Activated T-helper 2 cell treated with anti-CD3 and anti-CD28 coated beads, Interferon-gamma antibody, Interleukin-2, Interleukin-4, amounts not matched to agents 10 μg/mL and 5 μg/mL and 100 μg/mL, durations not matched to agents 14 hours and 24 hours and 36 hours (primary cell): ENCODE measurements at regions not wholly inside any gene's neighbourhood (a gene's known extent, or its start where the extent isn't known, plus 50 kb on each side); places are given as distances from the start of the nearest gene placed in this dataset.

Experiments used
- DNase-seq: peaks from one replicate; pipeline ENCODE4 v3.0.0; 2021; ENCODE audit warnings: low spot score
- H3K27ac Mint-ChIP-seq: one replicate; pipeline ENCODE4 v1.8.0; 2021; ENCODE audit warnings: mixed read lengths
- H3K27me3 Mint-ChIP-seq: one replicate; pipeline ENCODE4 v1.8.0; 2021; ENCODE audit warnings: low read depth, mixed read lengths
- H3K36me3 Mint-ChIP-seq: one replicate; pipeline ENCODE4 v1.8.0; 2021; ENCODE audit warnings: low read depth, mixed read lengths
- H3K4me1 Mint-ChIP-seq: one replicate; pipeline ENCODE4 v1.8.0; 2021; ENCODE audit warnings: low read depth, mixed read lengths
- H3K4me3 Mint-ChIP-seq: one replicate; pipeline ENCODE4 v1.8.0; 2021; ENCODE audit warnings: low read depth, mild to moderate bottlenecking, moderate library complexity, mixed read lengths
- H3K9me3 Mint-ChIP-seq: one replicate; pipeline ENCODE4 v1.8.0; 2021; ENCODE audit warnings: mixed read lengths
- intact Hi-C: fragments of 100-400 bp; cut with micrococcal nuclease; formaldehyde crosslinking; loops from one replicate; pipeline ENCODE4 v1.15.1; 2023

DNA sequence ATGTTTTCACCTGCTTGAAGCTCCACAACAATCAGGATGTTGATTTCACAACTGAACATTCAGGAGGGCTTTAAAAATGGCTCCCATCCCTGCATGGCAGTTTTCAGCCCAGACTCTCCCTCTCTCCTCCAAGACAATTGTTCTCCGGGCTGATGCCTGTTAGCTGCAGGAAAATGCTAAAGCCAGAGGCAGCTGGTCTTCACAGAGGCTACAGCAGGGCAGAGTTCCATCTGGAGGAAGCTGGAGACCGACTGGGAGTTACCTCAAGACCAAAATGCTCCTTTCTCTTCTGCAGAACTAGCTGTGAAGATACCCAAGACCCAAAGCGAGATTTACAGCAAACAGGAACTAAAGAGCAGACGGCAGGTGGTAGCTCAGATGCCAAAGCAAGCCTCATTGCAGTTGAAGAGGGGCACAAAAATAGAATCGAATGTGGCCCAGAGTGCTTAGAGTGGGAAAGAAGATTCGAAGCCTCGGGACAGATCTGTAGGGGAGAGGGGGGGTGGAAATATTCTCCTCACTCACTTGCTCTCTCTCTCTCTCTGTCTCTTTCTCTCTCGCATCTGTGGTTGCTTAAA is 423.6 kb downstream of the ZNF521 start:
- H3K36me3 Mint-ChIP-seq = no peaks in the 10 kb centered on the region
- no peak overlapping the region for H3K4me3 Mint-ChIP-seq
- no peak overlapping the region for H3K27ac Mint-ChIP-seq
- no peak for DNase-seq
- no peaks in the 10 kb centered on the region for H3K4me1 Mint-ChIP-seq
- H3K27me3 Mint-ChIP-seq = no peaks in the 10 kb centered on the region
- no peaks in the 10 kb centered on the region for H3K9me3 Mint-ChIP-seq
- intact Hi-C loops = no loop called here

- DNase-seq = no peak
Measured at GRCh38 chr18:24930478-24930877, 421.5 kb downstream of the ZNF521 start.

DNA sequence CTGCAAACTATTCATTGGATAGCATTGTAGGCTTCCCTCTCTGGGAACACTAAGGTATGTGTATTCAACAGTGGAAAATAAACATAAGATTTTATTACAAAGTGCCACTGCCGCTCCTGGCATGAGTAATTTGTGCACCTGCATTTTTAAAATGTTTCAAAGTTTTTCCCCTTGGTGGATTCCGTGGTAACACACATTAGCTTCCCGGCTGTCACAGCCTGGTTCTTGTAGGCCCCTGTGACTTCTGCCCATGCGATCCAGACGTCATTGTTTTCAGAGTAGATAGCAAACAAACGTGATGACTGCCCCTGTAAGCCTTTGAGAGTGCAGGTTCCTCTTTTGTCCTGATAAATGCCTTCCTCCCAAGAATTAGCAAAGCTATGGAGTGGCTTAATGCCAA is 421.0 kb downstream of the ZNF521 start:
- DNase-seq = no peak
- H3K4me3 Mint-ChIP-seq = no peak overlapping the region
- intact Hi-C loops = no loop called here
- H3K36me3 Mint-ChIP-seq = no peaks in the 10 kb centered on the region
- no peaks in the 10 kb centered on the region for H3K9me3 Mint-ChIP-seq
- H3K27ac Mint-ChIP-seq = no peak overlapping the region
- H3K4me1 Mint-ChIP-seq = no peaks in the 10 kb centered on the region
- no peaks in the 10 kb centered on the region for H3K27me3 Mint-ChIP-seq

More at GRCh38 chr18:24930478-24930877, 421.5 kb downstream of the ZNF521 start:
- no peaks in the 10 kb centered on the region for H3K9me3 Mint-ChIP-seq
- H3K27ac Mint-ChIP-seq = no peak overlapping the region
- no peak overlapping the region for H3K4me3 Mint-ChIP-seq
- no peaks in the 10 kb centered on the region for H3K4me1 Mint-ChIP-seq
- H3K27me3 Mint-ChIP-seq = no peaks in the 10 kb centered on the region
- H3K36me3 Mint-ChIP-seq = no peaks in the 10 kb centered on the region
- intact Hi-C loops = no loop called here

DNA sequence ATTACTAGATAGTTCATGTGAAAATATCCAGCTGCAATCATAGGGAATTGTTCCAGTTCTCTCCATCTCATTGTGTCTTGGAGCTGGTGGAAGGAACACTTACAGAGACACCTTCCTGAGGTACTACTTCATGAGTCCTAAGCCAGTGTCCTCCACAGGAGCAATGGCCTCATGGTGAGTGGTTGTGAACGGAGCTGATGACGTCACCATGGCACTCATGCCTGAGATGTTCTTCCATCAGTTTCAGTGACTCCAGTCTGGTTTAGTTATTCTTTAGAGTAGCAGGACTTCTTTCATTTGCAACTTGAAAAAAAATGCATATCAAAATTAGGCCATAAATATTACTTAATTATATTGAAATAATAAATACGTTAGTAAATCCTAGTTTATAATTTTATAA is 418.6 kb downstream of the ZNF521 start:
- no peaks in the 10 kb centered on the region for H3K36me3 Mint-ChIP-seq
- H3K4me3 Mint-ChIP-seq = no peak overlapping the region
- no peak for DNase-seq
- no peaks in the 10 kb centered on the region for H3K9me3 Mint-ChIP-seq
- no peaks in the 10 kb centered on the region for H3K27me3 Mint-ChIP-seq
- intact Hi-C loops = no loop called here
- no peaks in the 10 kb centered on the region for H3K4me1 Mint-ChIP-seq
- no peak overlapping the region for H3K27ac Mint-ChIP-seq

GRCh38 chr18:24934258-24934932 is 417.6 kb downstream of the ZNF521 start:
- no peak overlapping the region for H3K27ac Mint-ChIP-seq
- no peak overlapping the region for H3K4me3 Mint-ChIP-seq
- no peaks in the 10 kb centered on the region for H3K4me1 Mint-ChIP-seq
- intact Hi-C loops = no loop called here
- H3K36me3 Mint-ChIP-seq = no peaks in the 10 kb centered on the region
- DNase-seq = no peak
- no peaks in the 10 kb centered on the region for H3K27me3 Mint-ChIP-seq
- no peaks in the 10 kb centered on the region for H3K9me3 Mint-ChIP-seq

DNA sequence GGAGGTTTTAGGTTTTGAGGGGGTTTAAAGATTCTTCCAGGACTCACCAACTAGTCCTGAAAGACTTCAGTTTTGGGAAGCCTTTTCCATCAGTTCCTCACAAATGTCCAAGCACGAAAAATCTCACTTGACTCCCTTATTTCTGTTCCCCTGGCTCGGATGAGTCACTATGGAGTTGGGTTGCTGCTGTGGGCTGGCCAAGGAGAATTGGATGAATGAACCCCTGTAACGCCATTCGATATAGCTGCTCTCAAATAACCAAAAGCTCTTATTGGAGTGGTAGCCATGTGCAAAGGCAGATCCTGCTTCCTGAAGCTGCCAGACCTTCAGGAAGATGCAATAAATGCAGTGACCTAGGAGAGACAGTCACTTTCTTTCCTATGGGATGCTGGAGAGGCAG is 417.0 kb downstream of the ZNF521 start:
- DNase-seq = no peak
- no peaks in the 10 kb centered on the region for H3K27me3 Mint-ChIP-seq
- H3K4me3 Mint-ChIP-seq = no peak overlapping the region
- H3K36me3 Mint-ChIP-seq = no peaks in the 10 kb centered on the region
- intact Hi-C loops = no loop called here
- H3K4me1 Mint-ChIP-seq = no peaks in the 10 kb centered on the region
- no peak overlapping the region for H3K27ac Mint-ChIP-seq
- no peaks in the 10 kb centered on the region for H3K9me3 Mint-ChIP-seq

GRCh38 chr18:24935896-24936295 is 416.1 kb downstream of the ZNF521 start:
- no peak for DNase-seq
- no peaks in the 10 kb centered on the region for H3K27me3 Mint-ChIP-seq
- no peak overlapping the region for H3K27ac Mint-ChIP-seq
- no peaks in the 10 kb centered on the region for H3K36me3 Mint-ChIP-seq
- H3K4me1 Mint-ChIP-seq = no peaks in the 10 kb centered on the region
- H3K4me3 Mint-ChIP-seq = no peak overlapping the region
- intact Hi-C loops = no loop called here
- H3K9me3 Mint-ChIP-seq = no peaks in the 10 kb centered on the region

- no peak overlapping the region for H3K4me3 Mint-ChIP-seq
- H3K27me3 Mint-ChIP-seq = no peaks in the 10 kb centered on the region
- no peaks in the 10 kb centered on the region for H3K36me3 Mint-ChIP-seq
- H3K9me3 Mint-ChIP-seq = no peaks in the 10 kb centered on the region
- H3K4me1 Mint-ChIP-seq = no peaks in the 10 kb centered on the region
- intact Hi-C loops = no loop called here
- no peak for DNase-seq
- H3K27ac Mint-ChIP-seq = no peak overlapping the region
Measured at GRCh38 chr18:24936691-24937090, 415.3 kb downstream of the ZNF521 start.

GRCh38 chr18:24937639-24938275 is 414.2 kb downstream of the ZNF521 start:
- Mint-ChIP-seq H3K27ac (no peak overlapping the region), H3K4me3 (no peak overlapping the region), H3K4me1 (no peaks in the 10 kb centered on the region), H3K36me3 (no peaks in the 10 kb centered on the region), H3K27me3 (no peaks in the 10 kb centered on the region), H3K9me3 (no peaks in the 10 kb centered on the region)
- DNase-seq = no peak
- intact Hi-C loops = no loop called here

GRCh38 chr18:24940416-24940815 is 411.6 kb downstream of the ZNF521 start:
- H3K4me1 Mint-ChIP-seq = no peaks in the 10 kb centered on the region
- H3K27me3 Mint-ChIP-seq = no peaks in the 10 kb centered on the region
- no peaks in the 10 kb centered on the region for H3K36me3 Mint-ChIP-seq
- no peak overlapping the region for H3K4me3 Mint-ChIP-seq
- no peak overlapping the region for H3K27ac Mint-ChIP-seq
- intact Hi-C loops = no loop called here
- no peaks in the 10 kb centered on the region for H3K9me3 Mint-ChIP-seq
- DNase-seq = no peak

DNA sequence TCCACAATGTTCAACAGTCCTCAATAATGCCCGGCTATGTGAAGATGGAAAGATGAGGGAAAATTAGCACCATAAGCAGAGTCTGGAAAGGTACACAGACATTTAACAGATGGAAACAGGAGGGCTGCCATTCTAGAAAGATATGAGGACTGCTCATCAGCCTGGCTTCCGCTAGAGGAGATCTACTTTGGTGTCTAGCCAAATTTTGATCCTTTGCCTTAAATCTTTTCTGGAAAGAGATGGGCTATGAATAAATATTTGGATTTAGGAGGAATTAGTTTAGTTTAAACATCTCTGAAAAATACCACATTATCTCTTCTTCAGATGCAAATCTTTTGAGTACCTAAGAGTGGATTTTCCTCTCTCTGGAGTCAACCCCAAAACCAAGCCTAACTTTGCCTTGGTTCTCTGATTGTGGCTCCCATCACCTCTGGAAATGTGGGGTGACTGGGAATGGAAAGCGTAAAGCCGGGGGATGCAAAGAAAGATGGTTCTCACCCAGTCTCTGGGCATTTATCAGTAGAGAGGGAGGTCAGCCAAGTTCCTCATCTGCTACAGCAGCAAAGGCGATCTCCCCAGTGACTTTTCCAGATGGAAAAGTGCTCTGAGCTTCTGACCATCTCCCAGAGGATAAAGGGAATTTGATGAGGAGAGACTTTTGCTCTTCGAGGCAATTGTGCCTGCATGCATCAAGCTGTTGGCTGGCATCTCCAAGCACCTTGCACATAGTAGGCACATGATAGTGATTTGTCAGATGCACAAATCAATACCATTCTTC is 410.6 kb downstream of the ZNF521 start:
- no peak for DNase-seq
- Mint-ChIP-seq H3K36me3 (no peaks in the 10 kb centered on the region), H3K4me1 (no peaks in the 10 kb centered on the region), H3K27ac (no peak overlapping the region), H3K9me3 (no peaks in the 10 kb centered on the region), H3K27me3 (no peaks in the 10 kb centered on the region), H3K4me3 (no peak overlapping the region)
- intact Hi-C loops = no loop called here

DNA sequence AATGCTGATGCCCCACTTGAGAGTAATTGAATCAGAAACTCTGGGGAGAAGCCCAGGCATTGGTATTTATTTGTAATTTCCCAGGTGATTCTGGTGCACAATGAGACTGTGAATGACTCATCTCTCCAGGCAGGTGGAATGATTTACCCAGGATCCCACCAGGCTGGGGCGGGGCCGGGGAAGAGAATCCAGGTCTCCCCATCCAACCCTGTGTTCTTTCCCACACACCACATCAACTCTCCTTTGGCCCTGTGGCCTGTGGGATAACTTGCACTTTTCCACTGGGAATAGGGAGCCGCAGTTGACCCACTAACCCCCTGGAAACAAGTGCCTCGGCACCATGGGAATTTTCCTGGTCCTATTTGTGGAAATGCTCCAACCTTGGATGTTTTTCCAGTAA is 409.8 kb downstream of the ZNF521 start:
- H3K9me3 Mint-ChIP-seq = no peaks in the 10 kb centered on the region

More for the DNA sequence above, 409.8 kb downstream of the ZNF521 start:
- DNase-seq = no peak
- intact Hi-C loops = no loop called here
- no peak overlapping the region for H3K27ac Mint-ChIP-seq
- H3K4me1 Mint-ChIP-seq = no peaks in the 10 kb centered on the region
- H3K36me3 Mint-ChIP-seq = no peaks in the 10 kb centered on the region
- no peaks in the 10 kb centered on the region for H3K27me3 Mint-ChIP-seq
- no peak overlapping the region for H3K4me3 Mint-ChIP-seq
